ENCODE measurements at regions not wholly inside any gene's neighbourhood (a gene's known extent, or its start where the extent isn't known, plus 50 kb on each side); places are given as distances from the start of the nearest gene placed in this dataset.

DNA sequence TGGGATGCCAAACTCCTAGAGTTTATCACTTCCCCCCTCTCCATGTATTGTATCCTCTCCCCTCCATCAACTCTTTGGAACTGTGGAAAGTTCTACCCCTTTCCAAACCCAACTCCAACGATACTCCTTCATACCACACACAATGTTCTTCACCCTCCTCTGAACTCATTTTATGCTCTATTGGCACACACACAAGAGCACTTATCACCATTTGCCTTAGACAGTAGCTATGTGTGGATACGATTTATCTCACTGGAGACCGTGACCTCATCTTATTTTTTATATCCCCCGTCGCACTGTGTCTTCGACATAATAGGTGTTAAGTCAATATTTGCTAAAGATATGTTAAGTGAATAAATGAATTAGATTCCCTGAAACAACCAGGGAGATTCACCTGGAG is 316.5 kb upstream of the PROK2 start:
- FAIRE-seq (no peak), DNase-seq (ENCODE audit: low spot score) (no peak)

GRCh38 chr3:72100601-72101187 is 315.7 kb upstream of the PROK2 start:
- DNase-seq (ENCODE audit: low spot score) (no peak), FAIRE-seq (no peak)

DNA sequence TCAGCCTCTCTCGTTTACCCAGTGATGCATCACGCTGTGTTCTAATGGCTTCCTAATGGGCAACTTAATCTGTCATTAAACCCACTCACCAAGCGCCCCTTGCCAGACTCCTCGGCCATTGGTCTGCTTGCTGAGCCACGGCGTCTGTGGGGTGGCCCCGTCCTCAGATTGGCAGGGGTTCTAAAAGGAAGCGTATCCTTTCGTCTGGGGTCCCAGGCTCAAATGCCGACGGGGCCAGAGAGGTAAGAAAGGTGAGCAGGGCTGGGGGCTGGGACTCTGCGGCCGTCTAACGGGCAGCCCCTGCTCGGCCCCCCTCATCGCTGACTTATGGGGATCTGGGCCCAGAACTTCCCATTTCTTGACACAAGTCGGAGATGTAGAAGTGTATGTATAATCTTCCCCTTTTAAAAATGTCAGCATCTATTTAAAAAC is 315.1 kb upstream of the PROK2 start:
- FAIRE-seq (no peak), DNase-seq (ENCODE audit: low spot score) (no peak)

DNA sequence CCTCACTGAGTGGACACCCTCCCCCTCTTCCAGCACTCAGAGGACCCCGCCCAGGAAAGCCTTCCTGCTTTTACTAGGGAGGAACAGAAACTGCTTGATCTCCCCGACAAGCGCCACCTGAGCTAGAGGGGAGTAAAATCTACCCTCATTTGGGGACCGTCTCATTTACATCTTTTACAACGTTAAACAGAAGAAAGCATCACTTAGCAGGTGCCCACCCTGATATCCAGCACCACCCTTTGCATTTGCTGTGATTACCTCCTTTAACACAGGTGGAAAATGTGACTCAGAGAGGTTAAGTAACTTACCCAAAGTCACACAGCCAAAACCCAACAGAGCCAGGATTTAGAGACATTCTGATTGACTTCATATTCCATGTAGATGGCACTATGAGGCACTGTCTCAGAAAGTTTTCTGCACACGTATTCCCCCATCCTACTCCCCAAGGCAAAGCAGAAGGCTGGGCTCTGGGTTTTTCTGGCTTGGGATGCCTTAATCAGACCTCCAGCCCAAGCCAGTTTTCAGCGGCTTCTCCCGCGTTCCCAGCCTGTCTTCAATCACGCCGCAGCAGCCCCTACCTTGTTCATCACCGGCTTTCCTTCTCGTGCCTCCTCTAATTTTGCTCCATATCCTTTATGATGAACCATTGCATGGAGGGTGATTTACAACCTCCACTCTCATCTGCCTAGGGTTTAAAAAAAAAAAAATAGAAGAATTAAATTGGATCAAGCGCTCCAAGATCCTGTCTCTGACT is 314.6 kb upstream of the PROK2 start:
- no peak for FAIRE-seq

GRCh38 chr3:72097053-72097452 is 312.1 kb upstream of the PROK2 start:
- DNase-seq (ENCODE audit: low spot score) (no peak), FAIRE-seq (no peak)

More for the DNA sequence above, 314.6 kb upstream of the PROK2 start:
- no peak for DNase-seq (ENCODE audit: low spot score)

DNA sequence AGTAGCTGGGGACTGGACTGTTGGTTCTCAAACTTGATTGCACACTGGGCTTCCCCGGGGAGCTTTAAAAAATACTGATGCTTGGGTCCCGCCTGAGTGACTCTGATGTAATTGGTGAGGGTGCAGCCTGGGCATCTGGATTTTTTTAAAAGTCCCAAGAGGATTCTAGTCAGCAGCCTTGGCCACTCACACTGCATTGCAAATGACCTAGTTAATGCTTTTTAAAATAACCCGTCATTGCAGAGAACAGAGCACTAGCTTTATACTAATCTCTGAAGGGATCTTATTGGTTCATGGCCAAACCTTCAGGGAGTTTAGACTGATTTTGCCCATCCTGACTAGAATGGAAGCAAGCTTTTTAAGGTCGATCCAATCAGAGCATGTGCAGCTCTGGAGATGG is 310.6 kb upstream of the PROK2 start:
- FAIRE-seq (no peak), DNase-seq (ENCODE audit: low spot score) (no peak)

GRCh38 chr3:72093992-72094334 is 309.0 kb upstream of the PROK2 start:
- DNase-seq (ENCODE audit: low spot score) (no peak), FAIRE-seq (no peak)

DNA sequence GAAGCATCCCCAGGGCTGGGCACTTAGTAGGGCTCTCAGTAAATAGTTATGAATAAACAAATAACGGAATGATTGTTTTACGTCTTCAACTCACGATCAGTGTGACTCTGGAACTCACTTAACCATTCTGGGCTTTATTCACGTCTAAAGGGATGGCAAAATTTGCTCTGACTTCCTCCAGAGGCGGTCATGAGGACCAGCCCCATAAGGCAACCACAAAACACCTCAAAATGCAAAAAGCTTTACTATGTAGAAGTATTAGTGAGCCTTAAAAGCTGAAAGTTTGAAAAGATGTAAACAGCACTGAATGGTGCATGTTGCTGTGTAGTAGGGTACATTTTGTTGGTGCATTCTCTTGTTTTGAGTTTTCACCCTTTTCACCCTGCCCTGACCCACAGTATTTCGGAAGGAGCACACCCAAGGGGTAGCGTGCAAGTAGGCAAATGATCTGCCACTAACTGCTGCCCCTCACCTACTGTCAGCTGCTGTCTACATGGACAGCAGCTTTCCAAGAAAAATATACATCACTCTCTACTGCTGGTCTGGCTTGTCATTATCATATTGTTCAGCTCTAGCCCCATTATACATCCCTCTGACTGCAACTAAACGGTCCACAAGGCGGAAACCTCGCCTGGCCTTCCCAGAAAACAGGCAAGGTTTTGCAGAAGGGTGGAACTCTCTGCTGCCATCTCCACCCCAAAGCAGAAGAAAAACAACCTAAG is 308.5 kb upstream of the PROK2 start:
- no peak for FAIRE-seq

GRCh38 chr3:72092778-72093177 is 307.8 kb upstream of the PROK2 start:
- no peak for FAIRE-seq
- DNase-seq (ENCODE audit: low spot score), result no peak

More for the DNA sequence above, 308.5 kb upstream of the PROK2 start:
- no peak for DNase-seq (ENCODE audit: low spot score)

DNA sequence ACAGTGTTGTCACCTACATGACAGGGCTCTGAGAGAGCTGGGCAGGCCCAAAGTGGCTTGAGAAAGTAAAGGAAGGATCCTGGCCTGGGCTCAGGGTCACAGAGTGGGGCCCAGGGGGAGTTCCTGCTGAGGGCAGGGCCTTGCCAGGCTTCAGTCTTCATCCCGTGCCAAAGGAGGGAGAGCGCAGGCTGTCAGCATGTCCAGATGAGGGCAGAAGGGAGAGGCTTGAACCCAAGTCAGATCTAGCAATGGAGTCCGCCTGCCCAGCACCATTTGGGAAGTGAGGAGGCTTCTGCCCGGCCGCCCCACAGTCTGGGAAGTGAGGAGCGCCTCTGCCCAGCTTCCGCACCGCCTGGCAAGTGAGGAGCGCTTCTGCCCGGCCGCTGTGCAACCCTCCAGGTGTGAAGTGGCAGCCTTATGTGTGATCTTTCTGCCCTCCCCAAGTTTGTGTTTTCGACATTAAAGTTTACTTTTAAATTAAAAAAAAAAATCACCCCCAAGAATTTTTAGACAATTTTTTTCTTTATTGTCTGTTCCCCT is 303.6 kb upstream of the PROK2 start:
- DNase-seq (ENCODE audit: low spot score) (no peak), FAIRE-seq (no peak)

DNA sequence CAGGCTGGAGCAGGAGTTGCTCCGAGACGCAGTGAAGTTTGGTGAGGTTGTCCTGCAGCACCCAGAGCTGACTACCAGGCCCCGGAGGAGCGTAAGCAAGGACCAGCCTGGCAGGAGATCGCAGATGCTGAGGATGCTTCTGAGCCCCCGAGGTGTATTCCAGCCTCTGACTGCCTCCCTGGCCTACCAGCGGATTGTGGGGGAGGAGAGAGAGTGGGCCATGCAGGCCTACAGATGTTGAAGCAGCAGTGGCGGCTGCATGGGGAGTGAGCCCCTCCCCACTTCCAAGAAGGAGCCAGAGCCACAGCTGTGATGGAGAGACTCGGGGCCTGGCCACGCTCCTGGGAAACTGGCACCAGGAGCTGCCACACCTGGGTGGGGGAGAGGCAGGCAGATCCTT is 302.5 kb upstream of the PROK2 start:
- DNase-seq (ENCODE audit: low spot score) (no peak), FAIRE-seq (no peak)

GRCh38 chr3:72086743-72087087 is 301.8 kb upstream of the PROK2 start:
- DNase-seq (ENCODE audit: low spot score) (no peak), FAIRE-seq (no peak)

- FAIRE-seq (no peak), DNase-seq (ENCODE audit: low spot score) (no peak)
These were observed 301.2 kb upstream of the PROK2 start for GRCh38 chr3:72086042-72086742.

DNA sequence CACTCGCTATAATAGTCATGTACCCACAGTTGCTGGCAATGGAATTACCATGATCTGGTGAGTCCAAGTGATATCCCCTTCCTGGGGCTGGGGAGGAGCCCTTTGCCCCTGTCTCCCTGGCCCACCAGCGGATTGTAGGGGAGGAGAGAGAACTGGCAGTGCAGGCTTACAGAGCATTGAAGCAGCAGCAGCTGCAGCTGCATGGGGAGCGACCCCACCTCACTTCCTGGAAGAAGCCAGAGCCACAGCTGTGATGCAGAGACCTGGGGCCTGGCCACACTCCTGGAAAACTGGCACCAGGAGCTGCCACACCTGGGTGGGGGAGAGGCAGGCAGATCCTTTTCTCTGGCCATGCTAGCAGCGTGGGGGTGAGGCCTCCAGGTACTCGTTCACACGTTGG is 300.1 kb upstream of the PROK2 start:
- DNase-seq (ENCODE audit: low spot score), result no peak
- FAIRE-seq, result no peak

DNA sequence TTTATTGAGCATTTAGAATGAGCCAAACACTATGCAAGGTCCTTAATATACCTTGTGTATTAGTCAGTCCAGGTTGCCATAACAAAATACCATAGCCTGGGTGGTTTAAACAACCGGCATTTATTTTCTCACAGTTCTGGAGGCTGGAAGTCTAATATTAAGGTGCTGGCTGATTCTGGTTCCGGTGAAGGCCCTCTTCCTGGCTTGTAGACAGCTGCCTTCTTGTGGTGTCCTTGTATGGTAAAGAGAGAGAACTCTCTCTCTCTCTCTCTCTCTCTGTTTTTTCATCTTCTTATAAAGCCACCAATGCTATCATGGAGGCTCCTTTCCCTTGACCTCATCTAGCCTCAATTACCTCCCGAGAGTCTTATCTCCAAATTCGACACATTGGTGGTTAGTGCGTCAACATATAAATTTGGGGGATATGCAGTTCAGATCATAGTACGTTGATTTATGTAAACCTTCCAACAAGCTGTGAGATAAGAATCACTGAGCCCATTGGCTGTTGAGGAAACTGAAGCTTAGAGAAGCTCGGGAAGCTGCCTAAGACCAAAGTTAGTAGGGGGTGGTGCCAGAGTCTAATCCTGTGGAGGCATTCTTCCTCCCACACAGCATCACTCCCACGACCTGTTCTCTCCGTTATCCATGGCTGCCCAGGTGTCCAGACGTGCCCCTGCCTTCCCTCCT is 298.0 kb upstream of the PROK2 start:
- DNase-seq (ENCODE audit: low spot score) (no peak), FAIRE-seq (no peak)

DNA sequence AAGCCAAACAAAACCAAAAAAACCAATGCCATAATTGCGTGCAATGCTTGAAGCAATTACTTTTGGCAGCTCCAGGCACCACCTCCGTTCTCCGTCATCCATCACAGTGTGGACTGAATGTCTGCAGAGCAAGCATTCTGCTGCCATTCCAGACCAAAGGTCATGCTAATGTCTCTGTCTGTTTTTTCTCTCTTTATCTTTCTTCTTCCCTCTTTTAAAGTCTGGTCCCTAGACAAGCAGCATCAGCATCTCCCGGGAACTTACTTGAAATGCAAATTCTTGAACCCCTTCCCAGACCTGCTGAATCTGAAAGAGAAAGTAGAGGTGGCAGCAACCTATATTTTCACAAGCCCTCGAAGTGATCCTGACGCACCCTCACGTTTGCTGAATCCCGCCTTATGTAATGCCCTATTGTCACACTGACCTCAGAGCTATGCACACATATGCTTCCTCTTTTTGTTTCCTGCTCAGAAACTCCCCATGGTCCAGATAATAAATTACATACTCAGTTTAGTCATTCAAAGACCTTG is 297.3 kb upstream of the PROK2 start:
- FAIRE-seq, result no peak
- DNase-seq (ENCODE audit: low spot score), result no peak

DNA sequence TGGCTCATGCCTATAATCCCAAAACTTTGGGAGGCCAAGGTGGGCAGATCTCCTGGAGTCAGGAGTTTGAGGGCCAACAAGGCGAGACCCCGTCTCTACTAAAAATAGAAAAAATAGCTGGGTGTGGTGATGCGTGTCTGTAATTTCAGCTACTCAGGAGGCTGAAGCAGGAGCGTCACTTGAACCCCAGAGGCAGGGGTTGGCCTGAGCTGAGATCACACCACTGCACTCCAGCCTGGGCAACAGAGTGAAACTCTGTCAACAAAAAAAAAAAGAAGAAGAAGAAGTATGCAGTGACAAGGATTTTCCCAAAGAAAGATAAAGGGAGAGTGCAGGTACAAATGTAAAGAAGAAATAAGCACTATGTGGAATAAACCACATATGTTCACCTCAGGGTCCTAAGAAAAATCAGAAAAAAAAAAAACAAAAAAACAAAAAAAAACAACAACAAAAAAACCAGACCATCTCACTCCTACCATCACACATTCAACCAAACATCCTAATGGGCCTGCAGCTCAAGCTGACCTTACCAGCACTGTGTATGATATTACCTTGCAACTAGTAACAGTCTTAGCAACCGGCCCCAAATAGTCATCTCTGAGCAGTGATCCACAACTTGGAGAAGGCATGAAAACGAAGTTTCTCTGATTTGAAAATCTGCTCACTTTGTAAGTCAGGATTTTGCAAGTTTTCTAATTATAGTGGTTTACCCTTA is 296.7 kb upstream of the PROK2 start:
- DNase-seq (ENCODE audit: low spot score), result no peak
- FAIRE-seq, result no peak

DNA sequence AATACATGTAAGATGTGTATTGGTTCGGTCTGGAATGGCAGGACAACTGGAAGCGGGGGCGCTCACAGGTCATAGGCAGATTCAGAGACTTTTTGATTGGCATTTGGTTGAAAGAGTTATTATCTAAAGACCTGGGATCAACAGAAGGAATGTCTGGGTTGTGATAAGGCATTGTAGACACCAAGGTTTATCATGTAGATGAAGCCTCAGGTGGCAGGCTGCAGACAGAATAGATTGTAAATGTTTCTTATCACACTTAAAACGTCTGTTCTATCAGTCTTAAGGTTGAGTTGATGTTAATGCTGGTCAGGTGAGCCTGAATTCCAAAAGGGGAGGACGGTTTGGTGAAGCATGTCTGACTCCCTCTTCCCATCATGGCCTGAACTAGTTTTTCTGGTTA is 295.9 kb upstream of the PROK2 start:
- DNase-seq (ENCODE audit: low spot score) (no peak), FAIRE-seq (no peak)

DNA sequence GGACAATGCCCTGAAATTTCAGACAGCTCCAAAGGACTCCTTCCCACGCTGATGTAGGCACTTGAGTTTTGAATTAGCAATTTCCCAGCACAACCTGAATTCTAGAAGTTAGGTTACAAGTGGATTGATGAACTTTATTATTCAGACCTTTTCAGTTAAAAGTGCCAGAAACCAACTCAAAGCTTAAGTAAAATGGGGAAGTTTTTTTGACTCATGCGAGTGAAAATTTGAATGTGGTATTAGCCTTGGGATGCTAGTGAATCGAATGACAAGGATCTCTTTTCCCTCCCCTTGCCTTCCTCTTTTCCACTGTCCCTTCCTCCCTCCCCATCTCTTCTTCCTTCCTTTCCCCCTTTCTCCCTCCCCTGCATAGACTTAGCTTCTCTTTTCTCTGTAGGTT is 295.1 kb upstream of the PROK2 start:
- FAIRE-seq (no peak), DNase-seq (ENCODE audit: low spot score) (no peak)

DNA sequence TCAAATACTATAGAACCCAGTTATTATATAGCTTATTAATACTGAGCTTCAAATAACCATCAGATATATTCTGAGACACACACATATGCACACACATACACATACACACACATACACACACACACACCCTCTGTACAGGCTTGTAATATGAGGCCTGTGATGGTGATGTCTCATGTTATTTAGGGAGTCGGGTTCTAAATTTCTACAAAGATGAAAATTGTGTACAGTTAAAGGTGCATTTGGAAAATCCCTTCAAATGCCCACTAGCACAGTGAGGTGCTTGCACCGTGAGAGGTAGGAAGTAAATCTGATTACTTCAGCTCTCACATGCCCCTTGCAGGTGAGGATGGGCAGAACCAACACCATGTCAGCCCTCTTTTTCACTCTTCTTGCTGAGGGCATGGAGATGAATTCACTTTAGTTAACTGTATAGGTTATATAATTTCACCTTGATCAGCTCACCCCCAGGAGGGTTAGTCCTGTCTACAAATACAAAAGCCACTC is 294.5 kb upstream of the PROK2 start:
- DNase-seq (ENCODE audit: low spot score) (no peak), FAIRE-seq (no peak)
